Cardiac muscle cell (in vitro differentiated cells and primary cell): ENCODE measurements at regions not wholly inside any gene's neighbourhood (a gene's known extent, or its start where the extent isn't known, plus 50 kb on each side); places are given as distances from the start of the nearest gene placed in this dataset.
A peak's percentile ranks its signal among the peaks of the same experiment; 100 is the strongest.

Source experiments
- DNase-seq, 2 donors: peaks; one replicate each; pipeline versions ENCODE4 v3.0.0 to v3.0.0-alpha.2; 2010 to 2017; ENCODE audit warnings: low read depth in 1 of 2, low spot score in 1 of 2
- H3K27ac ChIP-seq: fragments of 200-600 bp; sonication (generic); 2 replicates; pipeline ENCODE4 v1.5.1; 2016
- H3K27me3 ChIP-seq: fragments of 200-600 bp; sonication (generic); 2 replicates; pipeline ENCODE4 v1.6.0; 2016; ENCODE audit warnings: control low read depth
- H3K36me3 ChIP-seq: fragments of 200-600 bp; sonication (generic); 2 replicates; pipeline ENCODE4 v1.5.1; 2016; ENCODE audit warnings: control low read depth
- H3K4me1 ChIP-seq: fragments of 200-600 bp; sonication (generic); 2 replicates; pipeline ENCODE4 v1.8.1; 2017; ENCODE audit warnings: low read depth, mild to moderate bottlenecking, mixed run types
- H3K4me3 ChIP-seq: fragments of 200-600 bp; sonication (generic); 2 replicates; pipeline ENCODE4 v1.5.1; 2016; ENCODE audit warnings: mild to moderate bottlenecking
- H3K9me3 ChIP-seq: fragments of 200-600 bp; sonication (generic); 2 replicates; pipeline ENCODE4 v1.5.1; 2017; ENCODE audit warnings: low read depth, mild to moderate bottlenecking, control low read depth
- CTCF ChIP-seq: IDR thresholded peaks from 2 replicates; pipeline ENCODE4 v1.5.1; 2012; ENCODE audit warnings: low read depth, mild to moderate bottlenecking, low read length

- peaks cover 7% of the 10 kb centered on the region for H3K4me1 ChIP-seq
- H3K9me3 ChIP-seq: no peaks in the 10 kb centered on the region
- no peaks in the 10 kb centered on the region for H3K36me3 ChIP-seq
- peak overlapping the region; percentile 45 for H3K27ac ChIP-seq
- TF ChIP-seq CTCF: no peak
- H3K4me3 ChIP-seq: no peak overlapping the region
- H3K27me3 ChIP-seq: no peaks in the 10 kb centered on the region
- DNase-seq: peak in 1 of 2 donors; percentile 63
Observed at GRCh38 chr2:4903656-4904348, 788.4 kb upstream of the SOX11 start.

- TF ChIP-seq CTCF: no peak
- H3K4me1 ChIP-seq: peaks cover 4% of the 10 kb centered on the region
- no peaks in the 10 kb centered on the region for H3K36me3 ChIP-seq
- H3K4me3 ChIP-seq: no peak overlapping the region
- no peak for DNase-seq
- no peak overlapping the region for H3K27ac ChIP-seq
- no peaks in the 10 kb centered on the region for H3K9me3 ChIP-seq
- H3K27me3 ChIP-seq: no peaks in the 10 kb centered on the region
Observed at GRCh38 chr2:4908461-4908860, 783.7 kb upstream of the SOX11 start.

- no peaks in the 10 kb centered on the region for H3K36me3 ChIP-seq
- no peak overlapping the region for H3K27ac ChIP-seq
- no peak overlapping the region for H3K4me3 ChIP-seq
- no peaks in the 10 kb centered on the region for H3K9me3 ChIP-seq
- H3K4me1 ChIP-seq: no peaks in the 10 kb centered on the region
- no peak for TF ChIP-seq CTCF
- H3K27me3 ChIP-seq: no peaks in the 10 kb centered on the region
- DNase-seq: no peak
Observed at GRCh38 chr2:4909346-4910009, 782.7 kb upstream of the SOX11 start.

- Histone ChIP-seq H3K27me3 (no peaks in the 10 kb centered on the region), H3K4me3 (no peak overlapping the region), H3K4me1 (no peaks in the 10 kb centered on the region), H3K27ac (no peak overlapping the region), H3K9me3 (no peaks in the 10 kb centered on the region), H3K36me3 (no peaks in the 10 kb centered on the region)
- DNase-seq: no peak
- TF ChIP-seq CTCF: no peak
Observed at GRCh38 chr2:4914036-4914435, 778.1 kb upstream of the SOX11 start.

GRCh38 chr2:4914551-4914950 is 777.6 kb upstream of the SOX11 start:
- Histone ChIP-seq H3K27ac (no peak overlapping the region), H3K9me3 (no peaks in the 10 kb centered on the region), H3K27me3 (no peaks in the 10 kb centered on the region), H3K36me3 (no peaks in the 10 kb centered on the region), H3K4me1 (no peaks in the 10 kb centered on the region), H3K4me3 (no peak overlapping the region)
- DNase-seq: peak in 1 of 2 donors; percentile 1
- TF ChIP-seq CTCF: no peak
